Fibroblast of villous mesenchyme (primary cell): ENCODE measurements at regions not wholly inside any gene's neighbourhood (a gene's known extent, or its start where the extent isn't known, plus 50 kb on each side); places are given as distances from the start of the nearest gene placed in this dataset.

Source experiments
- DNase-seq: peaks from one replicate; pipeline ENCODE4 v3.0.0-alpha.2; 2010; ENCODE audit warnings: low read depth
- H3K4me3 ChIP-seq: 2 replicates; pipeline ENCODE4 v1.5.1; 2011; ENCODE audit warnings: low read depth, mild to moderate bottlenecking, low read length
- TF ChIP-seq, protein P1 (sequence below): IDR thresholded peaks from 2 replicates; pipeline ENCODE4 v1.5.1; 2012; ENCODE audit warnings: low read depth, mild to moderate bottlenecking, low read length; ENCODE audit not compliant: insufficient read depth

DNA sequence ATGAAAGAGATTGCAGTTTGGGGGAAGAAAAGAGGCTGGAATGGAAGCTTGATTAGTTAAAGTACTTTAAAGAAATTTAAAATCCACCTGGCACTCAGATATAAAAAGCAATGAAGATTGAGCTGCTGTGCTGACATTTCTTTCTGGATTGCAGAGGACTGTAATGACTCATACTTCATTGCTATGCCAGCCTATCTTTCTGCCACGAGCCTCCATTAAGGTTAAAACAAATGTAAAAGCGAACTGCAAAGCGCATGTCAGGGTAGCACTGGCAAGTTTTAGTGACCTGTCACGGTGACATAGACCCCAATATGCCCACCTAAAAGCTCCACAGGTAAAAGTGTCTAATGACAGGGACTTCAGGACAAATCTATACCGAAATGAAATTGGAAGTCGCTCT lies 449.6 kb downstream of the C6orf118 start:
- TF ChIP-seq, protein P1, sequence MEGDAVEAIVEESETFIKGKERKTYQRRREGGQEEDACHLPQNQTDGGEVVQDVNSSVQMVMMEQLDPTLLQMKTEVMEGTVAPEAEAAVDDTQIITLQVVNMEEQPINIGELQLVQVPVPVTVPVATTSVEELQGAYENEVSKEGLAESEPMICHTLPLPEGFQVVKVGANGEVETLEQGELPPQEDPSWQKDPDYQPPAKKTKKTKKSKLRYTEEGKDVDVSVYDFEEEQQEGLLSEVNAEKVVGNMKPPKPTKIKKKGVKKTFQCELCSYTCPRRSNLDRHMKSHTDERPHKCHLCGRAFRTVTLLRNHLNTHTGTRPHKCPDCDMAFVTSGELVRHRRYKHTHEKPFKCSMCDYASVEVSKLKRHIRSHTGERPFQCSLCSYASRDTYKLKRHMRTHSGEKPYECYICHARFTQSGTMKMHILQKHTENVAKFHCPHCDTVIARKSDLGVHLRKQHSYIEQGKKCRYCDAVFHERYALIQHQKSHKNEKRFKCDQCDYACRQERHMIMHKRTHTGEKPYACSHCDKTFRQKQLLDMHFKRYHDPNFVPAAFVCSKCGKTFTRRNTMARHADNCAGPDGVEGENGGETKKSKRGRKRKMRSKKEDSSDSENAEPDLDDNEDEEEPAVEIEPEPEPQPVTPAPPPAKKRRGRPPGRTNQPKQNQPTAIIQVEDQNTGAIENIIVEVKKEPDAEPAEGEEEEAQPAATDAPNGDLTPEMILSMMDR = no peak
- DNase-seq = no peak
- H3K4me3 ChIP-seq = no peak overlapping the region

DNA sequence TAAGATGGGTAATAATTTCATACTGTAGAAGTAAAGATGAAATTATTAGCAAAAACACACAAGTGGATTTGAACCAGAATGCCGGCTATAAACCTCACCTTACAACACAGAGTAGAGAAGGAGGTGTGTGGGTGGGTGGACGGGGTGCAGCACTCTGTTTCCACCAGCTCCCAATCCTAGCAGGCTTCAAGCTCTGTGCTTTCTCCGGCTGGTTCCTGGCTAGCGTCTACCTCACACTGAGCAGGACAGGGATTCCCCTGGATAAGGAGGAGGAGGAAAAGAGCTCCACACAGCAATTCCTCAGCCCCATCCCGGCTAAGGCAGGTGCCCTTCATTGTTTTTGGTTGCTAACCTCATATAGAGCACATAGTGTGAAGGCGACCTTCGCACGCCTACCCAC lies 453.3 kb downstream of the C6orf118 start:
- no peak overlapping the region for H3K4me3 ChIP-seq
- TF ChIP-seq, protein P1 = no peak
- DNase-seq = no peak

DNA sequence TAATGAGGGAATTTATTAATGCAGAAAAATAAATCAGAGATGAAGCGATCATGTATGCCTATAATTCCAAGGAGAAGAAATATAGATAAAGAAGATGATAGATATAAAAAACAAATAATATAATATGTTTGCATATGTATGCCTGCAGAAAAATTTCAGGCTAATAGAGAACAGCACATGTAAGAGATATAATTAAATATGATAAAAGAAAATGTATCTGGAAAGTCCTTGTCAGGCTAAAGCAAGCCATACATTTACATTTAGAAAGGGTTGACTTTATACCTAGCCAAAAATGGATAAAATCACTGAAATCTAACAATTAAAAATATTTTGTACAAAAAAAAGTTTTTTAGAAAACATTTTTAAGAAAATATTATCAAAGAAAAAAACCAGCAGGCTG lies 454.1 kb downstream of the C6orf118 start:
- TF ChIP-seq, protein P1 = no peak
- H3K4me3 ChIP-seq = no peak overlapping the region
- no peak for DNase-seq

DNA sequence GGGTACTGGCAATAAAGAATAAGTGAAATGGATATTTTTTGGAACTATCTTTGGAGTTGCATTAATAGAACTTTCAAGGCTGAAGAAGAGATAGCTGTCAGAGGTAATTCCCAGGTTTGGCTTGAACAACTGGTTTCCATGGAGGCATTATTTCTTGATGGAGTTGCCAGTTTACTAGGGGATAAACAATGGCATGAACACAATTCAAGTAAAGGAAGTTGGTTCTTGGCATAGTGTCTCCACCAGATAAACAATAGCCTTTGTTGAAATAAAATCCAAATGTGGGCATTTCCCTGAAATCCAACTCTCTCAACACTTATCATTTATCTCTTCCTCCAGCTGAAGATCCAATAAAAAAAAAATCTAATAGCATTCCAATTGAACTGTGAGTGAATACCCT lies 454.9 kb downstream of the C6orf118 start:
- no peak for DNase-seq
- TF ChIP-seq, protein P1 = no peak
- H3K4me3 ChIP-seq = no peak overlapping the region

DNA sequence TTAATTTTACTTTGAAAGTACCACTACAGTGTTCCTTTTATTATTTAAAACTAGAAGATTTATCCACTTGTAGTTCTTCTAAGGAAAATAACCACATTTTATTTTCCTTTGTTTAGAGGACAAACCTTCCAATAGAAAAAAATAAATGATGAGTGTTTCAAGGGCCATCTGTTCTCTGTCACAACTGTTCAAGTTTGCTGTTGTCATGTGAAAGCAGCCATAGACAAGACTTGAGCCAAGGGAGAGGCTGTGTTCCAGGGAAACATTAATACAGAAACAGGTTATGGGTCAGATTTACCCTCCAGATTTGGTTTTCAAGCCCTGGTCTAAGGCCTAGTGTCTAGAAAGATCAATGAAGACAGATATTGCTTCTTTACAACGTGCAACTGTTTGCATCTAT lies 463.6 kb downstream of the C6orf118 start:
- H3K4me3 ChIP-seq = no peak overlapping the region
- TF ChIP-seq, protein P1 = no peak
- no peak for DNase-seq

DNA sequence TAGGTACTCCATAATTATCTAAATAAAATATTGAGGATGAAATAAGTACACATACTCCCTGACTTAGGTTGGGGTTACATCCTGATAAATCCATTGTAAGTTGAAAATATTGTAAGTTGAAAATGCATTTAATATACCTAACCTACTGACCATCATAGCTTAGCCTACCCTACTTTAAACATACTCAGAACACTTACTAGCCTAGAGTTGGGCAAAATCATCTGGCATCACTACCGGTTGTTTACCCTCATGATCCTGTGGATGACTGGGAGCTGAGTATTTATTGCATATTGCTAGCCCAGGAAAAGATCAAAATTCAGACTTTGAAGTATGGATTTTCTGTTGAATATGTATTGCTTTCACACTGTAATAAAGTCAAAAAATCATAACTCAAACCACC lies 467.3 kb downstream of the C6orf118 start:
- DNase-seq = no peak
- TF ChIP-seq, protein P1 = no peak
- H3K4me3 ChIP-seq = no peak overlapping the region

DNA sequence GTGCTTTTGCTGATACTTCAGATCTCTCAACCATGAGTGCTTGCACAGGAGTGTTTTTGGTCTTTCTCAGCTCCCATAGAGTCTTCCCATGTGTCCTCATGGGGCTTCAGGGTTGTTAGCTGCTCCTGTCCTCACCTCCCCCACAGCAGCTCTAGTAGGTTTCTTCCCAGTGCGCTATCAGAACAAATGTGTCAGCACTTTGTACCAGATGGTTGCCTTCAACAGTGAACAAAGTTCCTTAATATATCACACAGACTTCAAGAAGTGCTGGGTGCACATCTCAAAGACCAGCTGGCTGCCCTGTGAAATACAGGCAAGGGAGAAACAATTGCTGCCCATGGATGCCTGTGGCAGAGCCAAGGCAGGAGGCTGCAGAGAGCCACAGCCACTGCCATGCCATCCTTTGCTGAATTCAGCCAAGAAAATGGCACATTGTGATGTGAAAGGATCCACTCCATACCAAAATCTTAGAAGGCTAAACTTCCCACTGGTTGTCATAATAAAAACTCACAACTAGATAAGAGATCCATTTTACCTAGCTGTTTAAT lies 471.3 kb downstream of the C6orf118 start:
- no peak for DNase-seq
- TF ChIP-seq, protein P1 = no peak
- H3K4me3 ChIP-seq = no peak overlapping the region
